Peyer's patch (tissue), 4 donors: ENCODE measurements at regions not wholly inside any gene's neighbourhood (a gene's known extent, or its start where the extent isn't known, plus 50 kb on each side); places are given as distances from the start of the nearest gene placed in this dataset.
"Not testable (repeated sequence)": the region's sequence is repeated elsewhere in the genome, so short reads cannot be mapped to it uniquely, and the experiment has no call there.

Experiments used
- DNase-seq, 3 donors: peaks; one replicate each; pipeline ENCODE4 v3.0.0-alpha.2; 2017 to 2019
- H3K27ac ChIP-seq, 4 donors: fragments of 200-600 bp; sonication (generic); one replicate each; pipeline ENCODE4 v1.5.1; 2016 to 2019
- H3K27me3 ChIP-seq, 2 donors: fragments of 200-600 bp; sonication (generic); one replicate each; pipeline ENCODE4 v1.5.1; 2019
- H3K36me3 ChIP-seq, 3 donors: fragments of 200-600 bp; sonication (generic); one replicate each; pipeline ENCODE4 v1.5.1; 2016 to 2019
- H3K4me1 ChIP-seq, 4 donors: fragments of 200-600 bp; sonication (generic); one replicate each; pipeline ENCODE4 v1.5.1; 2016 to 2019
- H3K4me3 ChIP-seq, 4 donors: fragments of 200-600 bp; sonication (generic); 1 replicate in 3 of 4; 2 replicates in 1 of 4; pipeline ENCODE4 v1.5.1; 2016 to 2019; ENCODE audit warnings: mild to moderate bottlenecking in 1 of 4
- H3K9me3 ChIP-seq, 4 donors: fragments of 200-600 bp; sonication (generic); one replicate each; pipeline ENCODE4 v1.5.1; 2016 to 2019; ENCODE audit warnings: mild to moderate bottlenecking in 1 of 4
- CTCF ChIP-seq, 6 experiments: fragments of 450-650 bp in 4 of 6; fragments of 200-600 bp in 2 of 6; sonication (generic) in 1 of 6; IDR thresholded peaks; one replicate each; pipeline ENCODE4 v1.5.1; 2017 to 2019; ENCODE audit warnings: antibody characterized with exemption in 6 of 6, mild to moderate bottlenecking in 3 of 6, moderate library complexity in 1 of 6
- POLR2A ChIP-seq, 2 donors: fragments of 450-650 bp; IDR thresholded peaks; one replicate each; pipeline ENCODE4 v1.5.1; 2017; ENCODE audit warnings: antibody characterized with exemption in 2 of 2, mild to moderate bottlenecking in 2 of 2, moderate library complexity in 2 of 2

GRCh38 chr11:71367756-71368155 lies 80.4 kb downstream of the DHCR7 start:
- DNase-seq: no peak
- no peak for TF ChIP-seq POLR2A (IDR thresholded peaks at IDR 0.05)
- TF ChIP-seq CTCF (IDR thresholded peaks at IDR 0.05): no peak
- Histone ChIP-seq H3K27me3 (no peaks in the 10 kb centered on the region), H3K36me3 (no peaks in the 10 kb centered on the region), H3K4me1 (no peaks in the 10 kb centered on the region), H3K9me3 (no peaks in the 10 kb centered on the region), H3K4me3 (no peak overlapping the region), H3K27ac (no peak overlapping the region)

- H3K4me1 ChIP-seq: not testable (repeated sequence)
Measured at GRCh38 chr11:71367276-71367675, 80.9 kb downstream of the DHCR7 start.

GRCh38 chr11:71366076-71366475 lies 82.1 kb downstream of the DHCR7 start:
- H3K4me3 ChIP-seq: no peak overlapping the region
- TF ChIP-seq POLR2A (IDR thresholded peaks at IDR 0.05): no peak
- no peak for TF ChIP-seq CTCF (IDR thresholded peaks at IDR 0.05)

More at GRCh38 chr11:71367276-71367675, 80.9 kb downstream of the DHCR7 start:
- H3K36me3 ChIP-seq, H3K9me3 ChIP-seq, H3K27ac ChIP-seq, H3K4me3 ChIP-seq, DNase-seq, H3K27me3 ChIP-seq: not testable (repeated sequence)

DNA sequence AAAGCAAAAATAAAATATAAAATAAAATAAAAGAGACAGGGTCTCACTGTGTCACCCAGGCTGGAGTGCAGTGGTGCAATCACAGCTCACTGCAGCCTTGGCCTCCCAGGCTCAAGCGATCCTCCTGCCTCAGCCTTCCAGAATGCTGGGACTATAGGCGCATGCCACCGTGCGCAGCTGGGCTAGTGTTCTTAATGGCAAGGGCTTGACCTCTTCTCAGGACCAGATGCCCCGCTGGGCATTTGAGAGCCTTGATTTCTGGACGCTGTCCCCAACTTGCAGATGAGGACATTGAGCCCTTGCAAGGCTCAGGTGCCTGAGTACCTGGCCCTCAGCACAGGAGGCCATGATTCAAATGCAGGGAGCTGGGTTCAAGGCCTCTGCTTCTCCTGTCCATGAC lies 82.6 kb downstream of the DHCR7 start:
- Histone ChIP-seq H3K27ac (no peak overlapping the region), H3K9me3 (no peaks in the 10 kb centered on the region), H3K4me3 (no peak overlapping the region), H3K36me3 (no peaks in the 10 kb centered on the region), H3K4me1 (no peaks in the 10 kb centered on the region), H3K27me3 (no peaks in the 10 kb centered on the region)
- TF ChIP-seq CTCF (IDR thresholded peaks at IDR 0.05) (no peak), POLR2A (IDR thresholded peaks at IDR 0.05) (no peak)
- peak in 1 of 3 donors; percentile 27 for DNase-seq

More at GRCh38 chr11:71366076-71366475, 82.1 kb downstream of the DHCR7 start:
- Histone ChIP-seq H3K27me3 (no peaks in the 10 kb centered on the region), H3K4me1 (no peaks in the 10 kb centered on the region), H3K27ac (no peak overlapping the region), H3K9me3 (no peaks in the 10 kb centered on the region), H3K36me3 (no peaks in the 10 kb centered on the region)
- no peak for DNase-seq

DNA sequence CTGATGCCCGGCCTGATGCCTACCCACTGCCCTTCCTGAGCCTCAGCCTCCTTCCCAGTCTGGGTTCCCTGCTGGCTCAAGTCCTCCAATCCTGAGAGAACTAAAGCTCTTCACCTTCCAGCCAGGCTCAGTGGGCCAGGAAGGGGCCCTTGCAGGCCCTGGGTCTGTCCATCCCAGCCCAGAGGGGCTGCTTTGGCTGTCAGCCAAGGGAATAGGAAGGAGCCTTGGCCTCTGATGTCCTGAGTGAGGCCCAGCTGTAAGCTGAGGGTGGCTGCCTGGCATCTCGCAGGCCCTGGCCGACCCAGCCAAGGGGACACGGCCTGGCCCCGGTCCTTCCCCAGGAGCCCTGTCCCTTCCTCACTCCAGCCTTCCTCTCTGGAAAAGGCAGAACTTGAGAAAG lies 83.4 kb downstream of the DHCR7 start:
- Histone ChIP-seq H3K9me3 (no peaks in the 10 kb centered on the region), H3K4me3 (no peak overlapping the region), H3K36me3 (no peaks in the 10 kb centered on the region), H3K4me1 (no peaks in the 10 kb centered on the region), H3K27me3 (no peaks in the 10 kb centered on the region), H3K27ac (no peak overlapping the region)
- peak in 1 of 3 donors; percentile 23 for DNase-seq
- TF ChIP-seq POLR2A (IDR thresholded peaks at IDR 0.05): no peak
- no peak for TF ChIP-seq CTCF (IDR thresholded peaks at IDR 0.05)

GRCh38 chr11:71364176-71364671 lies 84.0 kb downstream of the DHCR7 start:
- Histone ChIP-seq H3K4me3 (no peak overlapping the region), H3K27me3 (no peaks in the 10 kb centered on the region), H3K4me1 (no peaks in the 10 kb centered on the region), H3K9me3 (no peaks in the 10 kb centered on the region), H3K27ac (no peak overlapping the region), H3K36me3 (no peaks in the 10 kb centered on the region)
- DNase-seq: peak in 1 of 3 donors; percentile 31
- TF ChIP-seq CTCF (IDR thresholded peaks at IDR 0.05): no peak
- no peak for TF ChIP-seq POLR2A (IDR thresholded peaks at IDR 0.05)
